Sigmoid colon (tissue), 6 donors: ENCODE measurements at regions not wholly inside any gene's neighbourhood (a gene's known extent, or its start where the extent isn't known, plus 50 kb on each side); places are given as distances from the start of the nearest gene placed in this dataset.

Experiments
- DNase-seq: peaks from one replicate; pipeline ENCODE4 v3.0.0-alpha.2; 2019
- H3K27ac ChIP-seq, 4 donors: fragments of 200-600 bp; sonication (generic); one replicate each; pipeline ENCODE4 v1.5.1; 2016 to 2019; ENCODE audit warnings: mild to moderate bottlenecking in 1 of 4
- H3K27me3 ChIP-seq, 3 donors: fragments of 200-600 bp; sonication (generic); one replicate each; pipeline ENCODE4 v1.5.1; 2019; ENCODE audit warnings: mild to moderate bottlenecking in 1 of 3
- H3K36me3 ChIP-seq, 4 donors: fragments of 200-600 bp; sonication (generic); one replicate each; pipeline ENCODE4 v1.5.1; 2016 to 2019
- H3K4me1 ChIP-seq, 4 donors: fragments of 200-600 bp; sonication (generic); one replicate each; pipeline ENCODE4 v1.5.1; 2017 to 2019
- H3K4me3 ChIP-seq, 4 donors: fragments of 200-600 bp; sonication (generic); one replicate each; pipeline ENCODE4 v1.5.1; 2017 to 2019; ENCODE audit warnings: mild to moderate bottlenecking in 2 of 4, moderate library complexity in 1 of 4
- H3K9me3 ChIP-seq, 4 donors: fragments of 200-600 bp in 3 of 4; sonication (generic) in 3 of 4; one replicate each; pipeline versions ENCODE4 v1.5.1 to v1.6.1; 2013 to 2019
- EP300 ChIP-seq, 4 donors: sonication (generic); formaldehyde crosslinking; IDR thresholded peaks; one replicate each; pipeline ENCODE4 v1.6.1; 2017; ENCODE audit warnings: antibody characterized with exemption in 4 of 4
- POLR2A ChIP-seq, 2 donors: fragments of 450-650 bp; IDR thresholded peaks; one replicate each; pipeline ENCODE4 v1.6.1; 2016; ENCODE audit warnings: antibody characterized with exemption in 2 of 2, mild to moderate bottlenecking in 2 of 2, moderate library complexity in 2 of 2
- POLR2AphosphoS5 ChIP-seq, 4 donors: sonication (generic); formaldehyde crosslinking; IDR thresholded peaks; one replicate each; pipeline ENCODE4 v1.6.1; 2017; ENCODE audit warnings: antibody characterized with exemption in 4 of 4
- WGBS, 2 donors: extraction: QIAGEN DNeasy Blood & Tissue Kit; methylation state at CpG; one replicate each; pipeline ENCODE4 v1.1.7; 2013; 5-methylcytosine and 5-hydroxymethylcytosine counted together
- intact Hi-C: fragments of 100-400 bp; cut with DNase I; formaldehyde crosslinking; loops from one replicate; pipeline ENCODE4 v1.15.1; 2023
- TF ChIP-seq, protein P1 (sequence below), 4 experiments: fragments of 450-650 bp in 3 of 4; fragments of 200-600 bp in 1 of 4; IDR thresholded peaks; one replicate each; pipeline ENCODE4 v1.5.1; 2016 to 2019; ENCODE audit warnings: antibody characterized with exemption in 4 of 4, mild to moderate bottlenecking in 3 of 4, moderate library complexity in 2 of 4
- donor health status: healthy with polysubstance abuse.
- donor health status: healthy.

DNA sequence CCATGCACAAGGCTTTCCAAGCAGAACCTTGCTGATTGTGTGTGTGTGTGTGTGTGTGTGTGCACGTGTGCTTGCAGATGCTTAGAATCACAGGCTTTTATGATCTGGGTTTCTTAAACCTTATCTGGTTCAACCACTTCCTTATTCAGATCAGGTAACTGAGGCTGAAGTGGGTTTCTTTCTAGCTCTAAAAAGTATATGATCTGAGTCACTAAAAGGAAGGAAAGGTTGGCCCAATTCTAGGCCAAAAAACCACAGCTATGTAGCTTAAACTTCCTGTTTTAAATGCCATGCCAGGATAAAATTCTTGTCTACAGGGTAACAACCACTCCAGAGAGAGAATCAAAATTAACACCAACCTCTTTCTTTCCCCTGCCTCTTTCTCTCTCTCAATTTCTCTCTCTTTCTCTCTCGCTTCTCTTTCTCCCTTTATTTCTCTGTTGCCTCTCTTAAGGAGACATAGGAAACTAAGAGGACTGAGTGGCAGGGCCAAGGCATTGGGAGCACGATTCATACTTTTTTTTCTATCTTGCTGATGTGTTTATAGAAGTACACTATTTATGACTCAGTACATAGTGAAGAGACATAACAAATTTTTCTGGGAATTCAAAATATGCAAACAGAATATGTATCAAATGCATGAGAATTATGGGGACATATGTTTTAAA lies 140.3 kb downstream of the TRIB2 start:
- 39 to 57% methylated on average over 3 of the region's 3 CpGs for WGBS, 2 donors
- Histone ChIP-seq H3K4me1 (peaks cover 0 to 26% (median 4%) of the 10 kb centered on the region in 4 donors), H3K4me3 (no peak overlapping the region), H3K27ac (no peak overlapping the region), H3K9me3 (no peaks in the 10 kb centered on the region), H3K36me3 (no peaks in the 10 kb centered on the region), H3K27me3 (no peaks in the 10 kb centered on the region)
- DNase-seq: no peak
- intact Hi-C loops: no loop called here
- TF ChIP-seq EP300 (IDR thresholded peaks at IDR 0.05) (no peak), POLR2A (IDR thresholded peaks at IDR 0.05) (no peak), POLR2AphosphoS5 (IDR thresholded peaks at IDR 0.05) (no peak)
- TF ChIP-seq, protein P1, sequence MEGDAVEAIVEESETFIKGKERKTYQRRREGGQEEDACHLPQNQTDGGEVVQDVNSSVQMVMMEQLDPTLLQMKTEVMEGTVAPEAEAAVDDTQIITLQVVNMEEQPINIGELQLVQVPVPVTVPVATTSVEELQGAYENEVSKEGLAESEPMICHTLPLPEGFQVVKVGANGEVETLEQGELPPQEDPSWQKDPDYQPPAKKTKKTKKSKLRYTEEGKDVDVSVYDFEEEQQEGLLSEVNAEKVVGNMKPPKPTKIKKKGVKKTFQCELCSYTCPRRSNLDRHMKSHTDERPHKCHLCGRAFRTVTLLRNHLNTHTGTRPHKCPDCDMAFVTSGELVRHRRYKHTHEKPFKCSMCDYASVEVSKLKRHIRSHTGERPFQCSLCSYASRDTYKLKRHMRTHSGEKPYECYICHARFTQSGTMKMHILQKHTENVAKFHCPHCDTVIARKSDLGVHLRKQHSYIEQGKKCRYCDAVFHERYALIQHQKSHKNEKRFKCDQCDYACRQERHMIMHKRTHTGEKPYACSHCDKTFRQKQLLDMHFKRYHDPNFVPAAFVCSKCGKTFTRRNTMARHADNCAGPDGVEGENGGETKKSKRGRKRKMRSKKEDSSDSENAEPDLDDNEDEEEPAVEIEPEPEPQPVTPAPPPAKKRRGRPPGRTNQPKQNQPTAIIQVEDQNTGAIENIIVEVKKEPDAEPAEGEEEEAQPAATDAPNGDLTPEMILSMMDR (IDR thresholded peaks at IDR 0.05): no peak

DNA sequence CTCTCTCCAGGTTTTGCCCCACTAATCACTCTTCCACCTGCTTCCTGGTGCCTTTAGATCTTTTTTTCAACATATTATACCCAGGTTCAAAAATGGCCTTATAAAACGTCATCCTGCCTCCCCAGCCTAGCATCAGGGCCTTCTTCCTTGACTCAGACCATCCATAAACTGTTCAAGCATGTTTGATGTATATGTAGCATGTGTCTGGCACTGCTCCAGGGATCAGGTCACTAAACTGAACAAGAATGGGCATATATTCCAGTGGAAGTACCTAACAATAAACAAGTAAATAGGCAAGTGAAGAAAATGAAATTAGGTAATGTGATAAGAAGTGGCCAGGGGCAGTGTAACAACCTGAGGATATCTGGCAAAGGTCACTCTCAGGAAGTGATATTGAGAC lies 141.2 kb downstream of the TRIB2 start:
- intact Hi-C loops: no loop called here
- H3K4me3 ChIP-seq: no peak overlapping the region
- H3K27me3 ChIP-seq: no peaks in the 10 kb centered on the region
- H3K4me1 ChIP-seq: peaks cover 0 to 26% (median 4%) of the 10 kb centered on the region in 4 donors
- H3K36me3 ChIP-seq: no peaks in the 10 kb centered on the region
- TF ChIP-seq, protein P1 (IDR thresholded peaks at IDR 0.05): no peak
- no peak for TF ChIP-seq POLR2A (IDR thresholded peaks at IDR 0.05)
- TF ChIP-seq EP300 (IDR thresholded peaks at IDR 0.05): no peak
- TF ChIP-seq POLR2AphosphoS5 (IDR thresholded peaks at IDR 0.05): no peak
- no peaks in the 10 kb centered on the region for H3K9me3 ChIP-seq
- H3K27ac ChIP-seq: no peak overlapping the region
- DNase-seq: no peak
- 18 to 49% methylated on average over 1 of the region's 1 CpG for WGBS, 2 donors

GRCh38 chr2:12858786-12859185 lies 142.1 kb downstream of the TRIB2 start:
- Histone ChIP-seq H3K27ac (no peak overlapping the region), H3K4me3 (no peak overlapping the region), H3K27me3 (no peaks in the 10 kb centered on the region), H3K9me3 (peaks cover 0 to 5% (median under 1%) of the 10 kb centered on the region in 4 donors), H3K36me3 (no peaks in the 10 kb centered on the region), H3K4me1 (peaks cover 0 to 26% (median 4%) of the 10 kb centered on the region in 4 donors)
- intact Hi-C loops: no loop called here
- TF ChIP-seq POLR2A (IDR thresholded peaks at IDR 0.05) (no peak), EP300 (IDR thresholded peaks at IDR 0.05) (no peak), POLR2AphosphoS5 (IDR thresholded peaks at IDR 0.05) (no peak)
- TF ChIP-seq, protein P1 (IDR thresholded peaks at IDR 0.05): no peak
- DNase-seq: no peak

DNA sequence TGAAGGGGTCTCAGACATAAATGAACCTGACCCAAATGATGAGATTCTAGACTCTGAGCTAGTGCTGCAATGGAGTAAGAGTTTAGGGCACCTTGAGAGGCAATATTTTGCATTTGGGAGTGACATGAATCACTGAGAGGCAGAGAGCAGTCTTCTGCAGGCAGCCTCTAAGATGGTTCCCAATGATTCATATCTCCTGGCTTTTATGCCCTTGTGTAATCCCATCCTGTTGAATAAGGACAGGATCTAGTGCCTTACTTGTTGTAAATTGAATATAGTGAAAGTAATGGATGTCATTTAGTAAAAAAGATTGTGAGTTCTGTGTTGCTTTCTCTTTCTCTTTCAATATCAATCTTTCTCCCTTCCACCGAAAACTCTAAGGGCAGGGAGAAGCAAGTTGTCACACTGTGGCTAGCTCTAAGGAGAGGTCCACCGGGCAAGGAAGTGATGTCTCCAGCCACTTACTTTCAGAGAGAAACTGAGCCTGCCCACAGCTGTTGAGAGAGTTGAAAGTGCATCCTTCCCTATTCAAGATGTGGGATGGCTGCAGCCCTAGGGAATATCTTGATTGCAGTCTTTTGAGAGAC lies 144.7 kb downstream of the TRIB2 start:
- Histone ChIP-seq H3K4me3 (no peak overlapping the region), H3K9me3 (peaks cover 0 to 9% (median 2%) of the 10 kb centered on the region in 4 donors), H3K27ac (peak overlapping the region in 2 of 4 donors; percentile 0 to 11), H3K36me3 (no peaks in the 10 kb centered on the region), H3K27me3 (no peaks in the 10 kb centered on the region), H3K4me1 (peaks cover 0 to 23% (median 4%) of the 10 kb centered on the region in 4 donors)
- WGBS, 2 donors: 47 to 59% methylated on average over 2 of the region's 2 CpGs
- no peak for DNase-seq
- intact Hi-C loops: no loop called here
- TF ChIP-seq, protein P1 (IDR thresholded peaks at IDR 0.05): no peak
